ENCODE measurements at regions not wholly inside any gene's neighbourhood (a gene's known extent, or its start where the extent isn't known, plus 50 kb on each side); places are given as distances from the start of the nearest gene placed in this dataset.

DNA sequence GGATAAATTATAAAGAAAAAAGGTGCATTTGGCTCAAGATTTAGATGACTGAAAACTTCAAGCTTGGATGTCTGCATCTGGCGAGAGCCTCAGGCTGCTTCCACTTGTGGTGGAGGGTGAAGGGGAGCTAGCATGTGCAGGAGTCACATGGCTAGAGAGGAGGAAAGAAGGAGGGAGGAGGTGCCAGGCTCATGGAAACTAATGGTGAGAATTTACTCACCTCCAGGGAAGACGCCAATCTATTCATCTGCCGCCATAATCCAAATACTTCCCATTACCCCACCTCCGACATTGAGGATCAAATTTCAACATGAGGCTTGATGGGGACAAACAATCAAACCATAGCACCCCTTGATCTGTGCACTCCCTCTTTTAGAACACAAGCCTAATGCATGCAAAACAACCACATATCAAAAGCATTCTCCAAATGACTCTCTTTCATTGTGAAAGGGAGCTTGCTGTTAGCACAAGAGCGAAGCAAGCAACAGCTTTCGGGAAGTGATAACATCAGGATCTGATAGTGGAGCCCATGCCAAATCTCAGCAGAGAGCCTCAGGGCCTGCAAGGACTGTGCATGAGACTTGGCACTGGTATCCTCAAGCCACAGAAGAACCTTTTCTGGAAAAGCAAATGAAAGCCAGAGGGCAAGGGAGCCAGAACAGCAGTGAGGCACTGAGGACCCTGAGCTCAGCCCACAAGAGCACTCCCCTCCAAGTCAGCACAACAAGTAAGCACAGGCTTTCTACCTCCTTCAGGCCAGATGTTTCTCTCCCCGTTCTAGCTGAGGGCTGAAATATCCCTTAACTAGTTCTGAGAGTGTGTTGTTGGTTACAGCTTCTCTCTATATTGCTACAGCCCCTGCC lies 50.2 kb upstream of the THBS1 start:
- DNase-seq (ENCODE audit: low read depth in 2 of 2), result no peak

Measured in stimulated activated CD8-positive, alpha-beta memory T cell treated with anti-CD3 and anti-CD28 coated beads, Interleukin-2, amount 100 ng/mL, for 1 hour (primary cell).